Tibial artery (tissue), 4 donors: ENCODE measurements at regions not wholly inside any gene's neighbourhood (a gene's known extent, or its start where the extent isn't known, plus 50 kb on each side); places are given as distances from the start of the nearest gene placed in this dataset.

Source experiments
- DNase-seq, 2 donors: peaks; one replicate each; pipeline ENCODE4 v3.0.0-alpha.2; 2019
- H3K27ac ChIP-seq, 2 donors: fragments of 200-600 bp; sonication (generic) in 1 of 2; 1 replicate in 1 of 2; 2 replicates in 1 of 2; pipeline ENCODE4 v1.5.1; 2018 to 2019; ENCODE audit warnings: mild to moderate bottlenecking in 1 of 2
- H3K27me3 ChIP-seq, 2 donors: fragments of 200-600 bp; sonication (generic) in 1 of 2; one replicate each; pipeline versions ENCODE4 v1.5.1 to v1.6.0; 2016 to 2019
- H3K36me3 ChIP-seq, 3 donors: fragments of 200-600 bp; sonication (generic) in 2 of 3; one replicate each; pipeline ENCODE4 v1.5.1; 2016 to 2019; ENCODE audit warnings: mild to moderate bottlenecking in 2 of 3
- H3K4me1 ChIP-seq, 4 donors: fragments of 200-600 bp; sonication (generic) in 2 of 4; 1 replicate in 3 of 4; 2 replicates in 1 of 4; pipeline ENCODE4 v1.5.1; 2016 to 2019
- H3K4me3 ChIP-seq, 2 donors: fragments of 200-600 bp; sonication (generic) in 1 of 2; 1 replicate in 1 of 2; 2 replicates in 1 of 2; pipeline ENCODE4 v1.5.1; 2018 to 2019; ENCODE audit warnings: mild to moderate bottlenecking in 2 of 2
- H3K9me3 ChIP-seq, 3 donors: fragments of 200-600 bp; sonication (generic) in 1 of 3; one replicate each; pipeline ENCODE4 v1.5.1; 2016 to 2019
- intact Hi-C: fragments of 100-400 bp; cut with DNase I; formaldehyde crosslinking; loops from one replicate; pipeline ENCODE4 v1.15.0; 2023; ENCODE audit warnings: low total_unique reads
- TF ChIP-seq, protein P1 (sequence below), 2 experiments: fragments of 200-600 bp in 1 of 2; fragments of 450-650 bp in 1 of 2; IDR thresholded peaks; one replicate each; pipeline ENCODE4 v1.5.1; 2017 to 2019; ENCODE audit warnings: antibody characterized with exemption in 2 of 2, mild to moderate bottlenecking in 1 of 2, moderate library complexity in 1 of 2

DNA sequence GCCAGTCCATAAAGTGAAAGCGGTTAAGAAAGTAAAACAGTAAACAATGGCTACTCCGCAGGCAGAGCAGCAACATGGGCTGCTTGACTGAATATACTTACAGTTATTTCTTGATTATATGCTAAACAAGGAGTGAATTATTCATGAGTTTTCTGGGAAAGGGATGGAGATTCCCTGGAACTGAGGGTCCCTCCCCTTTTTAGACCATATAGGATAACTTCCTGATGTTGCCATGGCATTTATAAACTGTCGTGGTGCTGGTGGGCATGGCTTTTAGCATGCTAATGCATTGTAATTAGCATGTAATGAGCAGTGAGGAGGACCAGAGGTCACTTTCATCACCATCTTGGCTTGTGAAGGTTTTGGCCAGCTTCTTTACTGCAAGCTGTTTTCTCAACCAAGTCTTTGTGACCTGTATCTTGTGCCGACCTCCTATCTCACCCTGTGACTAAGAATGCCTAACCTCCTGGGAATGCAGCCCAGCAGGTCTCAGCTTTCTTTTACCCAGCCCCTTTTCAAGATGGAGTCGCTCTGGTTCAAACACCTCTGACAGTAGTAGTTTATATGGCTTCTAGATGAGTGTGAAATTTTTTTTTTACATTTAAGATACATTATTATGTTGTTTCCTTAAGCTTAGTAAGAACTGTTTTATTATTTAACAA, 514.8 kb upstream of the TENM3 start:
- intact Hi-C loops, result no loop called here
- H3K4me3 ChIP-seq, result no peak overlapping the region

DNA sequence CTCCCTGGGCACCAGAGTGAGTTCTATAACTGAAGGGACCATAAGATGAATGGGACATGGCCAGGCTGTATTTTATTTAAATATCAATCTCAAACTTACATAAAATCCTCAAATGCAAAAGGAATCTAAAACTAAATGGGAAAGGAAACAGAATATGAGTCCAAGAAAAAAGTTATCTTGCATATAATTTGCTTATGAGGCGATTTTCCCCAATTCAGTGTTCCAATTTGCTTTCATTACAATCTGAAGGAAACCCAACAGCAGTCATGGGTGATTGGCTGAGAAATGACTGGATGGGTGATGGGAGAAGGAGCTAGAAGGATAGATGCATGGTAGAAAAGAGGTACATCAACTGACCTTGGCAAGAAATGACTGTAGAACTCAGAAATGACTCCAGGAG, 511.3 kb upstream of the TENM3 start:
- Histone ChIP-seq H3K4me3 (no peak overlapping the region), H3K9me3 (no peaks in the 10 kb centered on the region), H3K27ac (no peak overlapping the region), H3K4me1 (no peaks in the 10 kb centered on the region), H3K36me3 (no peaks in the 10 kb centered on the region), H3K27me3 (no peaks in the 10 kb centered on the region)
- intact Hi-C loops, result no loop called here
- DNase-seq, result no peak
- TF ChIP-seq, protein P1, sequence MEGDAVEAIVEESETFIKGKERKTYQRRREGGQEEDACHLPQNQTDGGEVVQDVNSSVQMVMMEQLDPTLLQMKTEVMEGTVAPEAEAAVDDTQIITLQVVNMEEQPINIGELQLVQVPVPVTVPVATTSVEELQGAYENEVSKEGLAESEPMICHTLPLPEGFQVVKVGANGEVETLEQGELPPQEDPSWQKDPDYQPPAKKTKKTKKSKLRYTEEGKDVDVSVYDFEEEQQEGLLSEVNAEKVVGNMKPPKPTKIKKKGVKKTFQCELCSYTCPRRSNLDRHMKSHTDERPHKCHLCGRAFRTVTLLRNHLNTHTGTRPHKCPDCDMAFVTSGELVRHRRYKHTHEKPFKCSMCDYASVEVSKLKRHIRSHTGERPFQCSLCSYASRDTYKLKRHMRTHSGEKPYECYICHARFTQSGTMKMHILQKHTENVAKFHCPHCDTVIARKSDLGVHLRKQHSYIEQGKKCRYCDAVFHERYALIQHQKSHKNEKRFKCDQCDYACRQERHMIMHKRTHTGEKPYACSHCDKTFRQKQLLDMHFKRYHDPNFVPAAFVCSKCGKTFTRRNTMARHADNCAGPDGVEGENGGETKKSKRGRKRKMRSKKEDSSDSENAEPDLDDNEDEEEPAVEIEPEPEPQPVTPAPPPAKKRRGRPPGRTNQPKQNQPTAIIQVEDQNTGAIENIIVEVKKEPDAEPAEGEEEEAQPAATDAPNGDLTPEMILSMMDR (IDR thresholded peaks at IDR 0.05), result no peak

More for the DNA sequence above, 514.8 kb upstream of the TENM3 start:
- H3K36me3 ChIP-seq, result no peaks in the 10 kb centered on the region
- H3K9me3 ChIP-seq, result peaks cover 0 to 4% (median 0%) of the 10 kb centered on the region in 3 donors
- H3K27ac ChIP-seq, result no peak overlapping the region
- no peak for DNase-seq
- TF ChIP-seq, protein P1 (IDR thresholded peaks at IDR 0.05), result no peak
- no peaks in the 10 kb centered on the region for H3K27me3 ChIP-seq
- no peaks in the 10 kb centered on the region for H3K4me1 ChIP-seq

DNA sequence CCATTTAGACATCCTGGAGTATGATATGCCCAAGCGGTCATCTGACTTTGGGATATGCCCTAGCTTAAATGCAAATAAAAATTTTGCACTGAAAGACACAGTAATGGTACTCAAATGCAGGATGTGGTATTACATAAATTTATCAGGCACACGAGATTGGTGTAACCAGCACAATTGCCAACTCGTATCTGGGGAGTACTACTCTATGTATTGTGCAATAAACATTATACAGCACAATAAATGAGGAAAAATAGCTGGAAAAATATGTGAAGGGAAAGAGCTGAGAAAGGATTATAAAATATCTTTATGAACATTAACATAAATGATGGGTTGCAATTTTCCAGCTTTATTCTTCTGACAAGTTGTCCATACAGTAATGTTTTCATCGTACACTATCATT, 505.5 kb upstream of the TENM3 start:
- Histone ChIP-seq H3K4me1 (no peaks in the 10 kb centered on the region), H3K9me3 (no peaks in the 10 kb centered on the region), H3K36me3 (no peaks in the 10 kb centered on the region), H3K4me3 (no peak overlapping the region), H3K27me3 (no peaks in the 10 kb centered on the region), H3K27ac (no peak overlapping the region)
- TF ChIP-seq, protein P1 (IDR thresholded peaks at IDR 0.05), result no peak
- no peak for DNase-seq
- intact Hi-C loops, result no loop called here

DNA sequence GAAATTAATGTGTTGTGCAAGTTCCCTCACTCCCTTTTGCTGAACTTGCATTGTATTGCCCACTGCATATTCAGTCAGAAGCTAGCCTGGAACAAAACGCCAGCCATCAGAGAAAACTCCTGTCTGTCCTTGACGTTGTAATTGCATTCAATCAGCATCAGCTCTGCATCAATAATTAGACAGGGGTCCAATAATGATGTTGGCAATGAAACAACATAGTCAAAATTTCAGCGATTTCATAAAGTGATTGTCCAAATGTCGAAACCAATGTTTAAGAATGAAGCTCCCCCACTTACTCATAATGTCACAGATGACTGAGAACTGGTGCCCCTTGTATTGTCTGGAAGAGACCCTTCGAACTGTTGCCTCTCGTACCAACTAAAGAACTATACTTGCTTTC, 504.2 kb upstream of the TENM3 start:
- intact Hi-C loops, result no loop called here
- Histone ChIP-seq H3K27me3 (no peaks in the 10 kb centered on the region), H3K27ac (no peak overlapping the region), H3K9me3 (no peaks in the 10 kb centered on the region), H3K4me3 (no peak overlapping the region), H3K4me1 (no peaks in the 10 kb centered on the region), H3K36me3 (no peaks in the 10 kb centered on the region)
- TF ChIP-seq, protein P1 (IDR thresholded peaks at IDR 0.05), result no peak
- DNase-seq, result no peak

DNA sequence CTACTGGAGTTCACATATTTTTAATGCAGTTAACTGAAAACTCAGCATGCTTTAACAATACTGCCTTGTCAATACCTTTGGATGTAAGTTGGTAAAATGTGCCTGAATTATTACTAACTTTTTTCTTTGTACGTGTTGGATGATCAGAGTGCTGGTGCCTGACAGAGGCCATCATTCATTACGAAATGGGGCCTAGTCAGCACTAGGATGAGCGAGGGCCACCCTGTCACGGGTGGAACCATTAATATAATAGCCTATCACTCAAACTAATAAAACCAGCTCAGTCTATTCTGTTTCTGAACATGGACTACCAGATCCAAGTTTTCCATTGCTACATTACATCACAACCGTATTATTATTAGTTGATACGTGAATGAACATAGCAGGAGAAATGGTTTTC, 501.7 kb upstream of the TENM3 start:
- no peak for DNase-seq
- no peaks in the 10 kb centered on the region for H3K9me3 ChIP-seq
- H3K4me1 ChIP-seq, result no peaks in the 10 kb centered on the region
- no peaks in the 10 kb centered on the region for H3K36me3 ChIP-seq
- intact Hi-C loops, result no loop called here
- TF ChIP-seq, protein P1 (IDR thresholded peaks at IDR 0.05), result no peak
- H3K4me3 ChIP-seq, result no peak overlapping the region
- no peak overlapping the region for H3K27ac ChIP-seq
- no peaks in the 10 kb centered on the region for H3K27me3 ChIP-seq
